Loucy (cell line): ENCODE measurements at regions not wholly inside any gene's neighbourhood (a gene's known extent, or its start where the extent isn't known, plus 50 kb on each side); places are given as distances from the start of the nearest gene placed in this dataset.

Source experiments
- H2AFZ ChIP-seq: fragments of 200-600 bp; sonication (generic); 2 replicates; pipeline ENCODE4 v1.6.0; 2016; ENCODE audit warnings: antibody characterized with exemption, mild to moderate bottlenecking, low read length, moderate library complexity
- H3F3A ChIP-seq: fragments of 200-600 bp; 2 replicates; pipeline ENCODE4 v1.6.0; 2016; ENCODE audit warnings: antibody characterized with exemption, low read depth, mild to moderate bottlenecking
- H3K27me3 ChIP-seq: fragments of 200-600 bp; sonication (generic); 2 replicates; pipeline ENCODE4 v1.6.1; 2014; ENCODE audit warnings: low read length, mild to moderate bottlenecking; ENCODE audit not compliant: insufficient read depth, poor library complexity, severe bottlenecking
- H3K36me3 ChIP-seq: fragments of 200-600 bp; sonication (generic); 2 replicates; pipeline ENCODE4 v1.6.1; 2016; ENCODE audit warnings: low read length; ENCODE audit not compliant: insufficient read depth
- H3K4me1 ChIP-seq: fragments of 200-600 bp; sonication (generic); 2 replicates; pipeline ENCODE4 v1.5.1; 2014; ENCODE audit warnings: low read length, mild to moderate bottlenecking; ENCODE audit not compliant: insufficient read depth, poor library complexity, severe bottlenecking
- H3K4me2 ChIP-seq: fragments of 200-600 bp; sonication (generic); 2 replicates; pipeline ENCODE4 v1.6.0; 2014; ENCODE audit warnings: antibody characterized with exemption, low read length, low read depth, mild to moderate bottlenecking; ENCODE audit not compliant: poor library complexity, severe bottlenecking
- H3K4me3 ChIP-seq: fragments of 200-600 bp; sonication (generic); 2 replicates; pipeline ENCODE4 v1.5.1; 2014; ENCODE audit warnings: low read length, mild to moderate bottlenecking, mixed read lengths; ENCODE audit not compliant: poor library complexity, severe bottlenecking
- H3K79me2 ChIP-seq: fragments of 200-600 bp; sonication (generic); 2 replicates; pipeline ENCODE4 v1.6.1; 2014; ENCODE audit warnings: low read length; ENCODE audit not compliant: insufficient read depth
- H3K9ac ChIP-seq: fragments of 200-600 bp; sonication (generic); 2 replicates; pipeline ENCODE4 v1.6.0; 2014; ENCODE audit warnings: mild to moderate bottlenecking, low read depth, low read length, moderate library complexity; ENCODE audit not compliant: poor library complexity, severe bottlenecking
- H3K9me2 ChIP-seq: fragments of 200-600 bp; sonication (generic); replicated peaks from 2 replicates; pipeline ENCODE4 v1.6.1; 2016; ENCODE audit warnings: low read depth, low read length, mixed read lengths
- H3K9me3 ChIP-seq: fragments of 200-600 bp; sonication (generic); 2 replicates; pipeline ENCODE4 v1.6.1; 2014; ENCODE audit warnings: mild to moderate bottlenecking, antibody characterized with exemption, low read length, low read depth; ENCODE audit not compliant: insufficient read depth
- H4K20me1 ChIP-seq: fragments of 200-600 bp; sonication (generic); 2 replicates; pipeline ENCODE4 v1.6.0; 2014; ENCODE audit warnings: antibody characterized with exemption, low read length, mild to moderate bottlenecking; ENCODE audit not compliant: insufficient read depth, poor library complexity, severe bottlenecking
- CTCF ChIP-seq: fragments of 200-600 bp; sonication (generic); conservative IDR thresholded peaks from 2 replicates; pipeline ENCODE4 v1.5.1; 2014; ENCODE audit warnings: mild to moderate bottlenecking, antibody characterized with exemption, low read length
- EZH2phosphoT487 ChIP-seq: fragments of 200-600 bp; IDR thresholded peaks from 2 replicates; pipeline ENCODE4 v1.6.1; 2018; ENCODE audit warnings: antibody characterized with exemption, mild to moderate bottlenecking, moderate library complexity, borderline replicate concordance

DNA sequence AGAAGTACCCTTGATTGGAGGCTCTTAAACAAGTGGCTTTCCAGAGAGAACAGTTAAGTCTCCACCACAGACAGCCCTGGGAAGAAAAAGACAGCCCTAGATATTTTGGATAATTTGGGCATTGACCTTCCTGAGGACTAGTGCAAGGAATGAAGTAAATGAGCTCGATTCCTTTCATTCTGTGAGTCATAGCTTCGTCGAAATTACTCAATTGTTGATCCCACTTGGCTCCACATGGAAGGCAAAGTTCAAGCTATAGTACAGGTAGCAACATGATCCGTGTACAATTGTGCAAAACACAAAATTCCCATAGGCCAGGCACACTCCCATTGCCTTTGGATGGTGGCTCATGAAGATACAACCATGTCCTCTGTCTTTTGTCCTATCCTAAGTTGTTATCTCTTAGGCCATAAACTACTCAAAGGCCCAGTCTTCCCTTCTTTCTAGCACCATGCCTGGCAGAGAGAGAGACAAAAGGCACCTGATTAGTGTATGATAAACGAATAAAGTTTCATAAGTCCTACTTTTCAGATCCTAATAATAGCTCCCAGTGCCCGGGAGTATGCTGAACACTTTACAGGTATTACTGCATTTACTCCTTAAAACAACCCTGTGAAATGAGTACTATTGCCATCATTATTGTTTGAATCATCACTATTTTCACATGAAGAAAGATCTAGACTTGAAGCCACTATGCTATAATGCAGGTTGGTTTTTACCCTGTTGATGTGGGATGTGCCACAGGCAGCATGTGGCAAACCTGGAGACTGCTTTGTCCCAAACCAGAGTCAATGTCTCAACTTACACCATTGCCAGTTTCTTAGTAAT lies 116.7 kb upstream of the RANBP3L start:
- H3K27me3 ChIP-seq, result no peaks in the 10 kb centered on the region
- no peaks in the 10 kb centered on the region for H3K9me3 ChIP-seq
- H2AFZ ChIP-seq, result no peak overlapping the region
- no peaks in the 10 kb centered on the region for H3F3A ChIP-seq
- H3K9ac ChIP-seq, result no peak overlapping the region
- TF ChIP-seq EZH2phosphoT487 (no peak), CTCF (no peak)
- no peak overlapping the region for H3K4me3 ChIP-seq
- no peaks in the 10 kb centered on the region for H3K9me2 ChIP-seq
- H3K79me2 ChIP-seq, result no peaks in the 10 kb centered on the region
- H3K4me2 ChIP-seq, result no peak overlapping the region
- H3K4me1 ChIP-seq, result peaks cover 27% of the 10 kb centered on the region
- no peaks in the 10 kb centered on the region for H4K20me1 ChIP-seq
- no peaks in the 10 kb centered on the region for H3K36me3 ChIP-seq

DNA sequence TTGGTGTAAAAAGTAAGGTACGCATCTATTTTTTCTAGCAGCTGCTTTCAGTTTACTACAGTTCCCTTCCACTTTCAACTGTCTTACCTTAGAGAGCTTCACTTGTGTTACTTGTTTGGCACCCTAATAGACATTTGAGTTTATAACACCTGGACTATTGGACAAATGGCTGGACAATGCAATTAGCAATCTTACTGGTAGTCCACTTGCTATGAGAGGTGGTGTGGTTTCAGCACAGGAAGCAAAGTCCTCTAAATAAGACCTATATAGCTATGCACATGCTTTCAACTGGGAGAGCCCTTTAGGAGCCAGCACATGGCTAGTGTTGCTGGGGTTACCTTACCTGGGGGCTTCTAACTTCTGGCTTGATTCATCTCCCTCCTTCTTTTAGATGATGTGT lies 119.6 kb upstream of the RANBP3L start:
- Histone ChIP-seq H3K36me3 (no peaks in the 10 kb centered on the region), H3K27me3 (no peaks in the 10 kb centered on the region), H3K79me2 (no peaks in the 10 kb centered on the region), H3F3A (no peaks in the 10 kb centered on the region; the same call in 1 of the 2 replicates), H3K4me3 (no peak overlapping the region), H3K9ac (no peak overlapping the region), H3K4me1 (peaks cover 33% of the 10 kb centered on the region), H4K20me1 (no peaks in the 10 kb centered on the region), H3K4me2 (no peak overlapping the region), H2AFZ (peak overlapping the region; percentile 60), H3K9me2 (no peaks in the 10 kb centered on the region), H3K9me3 (no peaks in the 10 kb centered on the region)
- TF ChIP-seq EZH2phosphoT487, result no peak
- TF ChIP-seq CTCF, result no peak

DNA sequence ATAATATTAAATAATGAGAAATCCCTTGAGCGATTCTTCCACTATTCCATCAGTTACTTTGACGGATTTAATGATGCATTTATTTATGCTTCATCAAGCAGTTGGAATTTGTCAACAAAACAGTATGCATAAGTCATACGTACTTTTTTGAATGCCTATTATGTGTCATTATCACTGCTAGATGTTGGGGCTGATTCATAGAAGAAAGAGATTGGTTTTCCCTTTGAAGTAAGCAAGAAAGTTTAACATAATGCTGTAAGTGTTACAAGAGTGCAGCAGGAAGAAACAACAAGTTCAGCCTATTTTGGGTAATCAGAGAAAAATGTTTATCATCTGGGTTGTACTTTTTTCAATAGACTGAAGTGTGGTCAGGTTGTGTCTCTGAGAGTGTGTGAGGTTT lies 121.2 kb upstream of the RANBP3L start:
- no peaks in the 10 kb centered on the region for H3K79me2 ChIP-seq
- H3K4me3 ChIP-seq, result no peak overlapping the region
- H4K20me1 ChIP-seq, result no peaks in the 10 kb centered on the region
- H3K9me2 ChIP-seq, result no peaks in the 10 kb centered on the region
- no peaks in the 10 kb centered on the region; the same call in 1 of the 2 replicates for H3F3A ChIP-seq
- no peak overlapping the region for H2AFZ ChIP-seq
- peak overlapping the region; percentile 56 for H3K4me2 ChIP-seq
- no peaks in the 10 kb centered on the region for H3K36me3 ChIP-seq
- no peak overlapping the region for H3K9ac ChIP-seq
- H3K27me3 ChIP-seq, result no peaks in the 10 kb centered on the region
- no peak for TF ChIP-seq EZH2phosphoT487
- TF ChIP-seq CTCF, result no peak
- no peaks in the 10 kb centered on the region for H3K9me3 ChIP-seq
- H3K4me1 ChIP-seq, result peaks cover 33% of the 10 kb centered on the region
